GM23338 (cell line): ENCODE measurements at regions not wholly inside any gene's neighbourhood (a gene's known extent, or its start where the extent isn't known, plus 50 kb on each side); places are given as distances from the start of the nearest gene placed in this dataset.
"Not testable (repeated sequence)": the region's sequence is repeated elsewhere in the genome, so short reads cannot be mapped to it uniquely, and the experiment has no call there.

Experiments
- ATAC-seq: fragments of 200-7000 bp; cut with Tn5 transposase; 3 replicates; pipeline ENCODE4 v1.9.1; 2020
- DNase-seq: peaks from one replicate; pipeline ENCODE4 v3.0.0-alpha.2; 2015; ENCODE audit warnings: low spot score
- H2AFZ ChIP-seq: fragments of 200-600 bp; sonication (generic); 2 replicates; pipeline ENCODE4 v1.8.0; 2016; ENCODE audit warnings: antibody characterized with exemption, mild to moderate bottlenecking, moderate library complexity
- H3F3A ChIP-seq: fragments of 200-600 bp; sonication (generic); replicated peaks from 2 replicates; pipeline ENCODE4 v1.8.0; 2017; ENCODE audit warnings: antibody characterized with exemption, mixed run types, low read depth
- H3K27ac ChIP-seq: fragments of 200-600 bp; sonication (generic); 2 replicates; pipeline ENCODE4 v1.6.1; 2016; ENCODE audit warnings: low read depth
- H3K27me3 ChIP-seq: fragments of 200-600 bp; sonication (generic); 2 replicates; pipeline ENCODE4 v1.8.0; 2016; ENCODE audit warnings: mild to moderate bottlenecking, mixed run types, moderate library complexity; ENCODE audit not compliant: insufficient read depth
- H3K36me3 ChIP-seq: fragments of 200-600 bp; sonication (generic); 2 replicates; pipeline ENCODE4 v1.8.0; 2016; ENCODE audit warnings: mild to moderate bottlenecking; ENCODE audit not compliant: insufficient read depth
- H3K4me1 ChIP-seq: fragments of 200-600 bp; sonication (generic); 2 replicates; pipeline ENCODE4 v1.8.0; 2016; ENCODE audit warnings: mild to moderate bottlenecking, moderate library complexity; ENCODE audit not compliant: insufficient read depth
- H3K4me2 ChIP-seq: fragments of 200-600 bp; sonication (generic); 2 replicates; pipeline ENCODE4 v1.7.1; 2017; ENCODE audit warnings: mixed run types
- H3K4me3 ChIP-seq: fragments of 200-600 bp; sonication (generic); 2 replicates; pipeline ENCODE4 v1.6.1; 2016; ENCODE audit warnings: mixed run types
- H3K79me2 ChIP-seq: fragments of 200-600 bp; sonication (generic); replicated peaks from 2 replicates; pipeline ENCODE4 v1.8.0; 2017; ENCODE audit warnings: mild to moderate bottlenecking; ENCODE audit not compliant: insufficient read depth
- H3K9me2 ChIP-seq: fragments of 200-600 bp; sonication (generic); 2 replicates; pipeline ENCODE4 v1.8.0; 2017; ENCODE audit not compliant: insufficient read depth
- H4K20me1 ChIP-seq: fragments of 200-600 bp; sonication (generic); replicated peaks from 2 replicates; pipeline ENCODE4 v1.8.0; 2017; ENCODE audit warnings: mild to moderate bottlenecking; ENCODE audit not compliant: insufficient read depth
- H3K27ac Mint-ChIP-seq: 2 replicates; pipeline ENCODE4 v1.8.0; 2020; ENCODE audit warnings: inconsistent platforms, mild to moderate bottlenecking, moderate library complexity, mixed read lengths
- H3K27me3 Mint-ChIP-seq: 3 replicates; pipeline ENCODE4 v1.8.0; 2022; ENCODE audit warnings: low read depth, mild to moderate bottlenecking, moderate library complexity, mixed read lengths, inconsistent platforms; ENCODE audit not compliant: insufficient read depth, poor library complexity
- H3K36me3 Mint-ChIP-seq: 3 replicates; pipeline ENCODE4 v1.8.0; 2021; ENCODE audit warnings: low read depth, mild to moderate bottlenecking, inconsistent platforms, moderate library complexity, mixed read lengths
- H3K4me1 Mint-ChIP-seq: 3 replicates; pipeline ENCODE4 v1.8.0; 2020; ENCODE audit warnings: mild to moderate bottlenecking, inconsistent platforms, mixed read lengths
- H3K4me3 Mint-ChIP-seq: 3 replicates; pipeline ENCODE4 v1.8.0; 2021; ENCODE audit warnings: moderate library complexity, mild to moderate bottlenecking, inconsistent platforms, mixed read lengths
- H3K9me3 Mint-ChIP-seq: 3 replicates; pipeline ENCODE4 v1.8.0; 2020; ENCODE audit warnings: moderate library complexity, mild to moderate bottlenecking, inconsistent platforms, mixed read lengths
- CREB1 ChIP-seq: fragments of 250-450 bp; sonication (Bioruptor Pico); IDR thresholded peaks from 2 replicates; pipeline ENCODE4 v1.5.0; 2020; ENCODE audit warnings: low read depth, mild to moderate bottlenecking, moderate library complexity
- STAT1 ChIP-seq: IDR thresholded peaks from one replicate; pipeline ENCODE4 v1.6.1; 2016; ENCODE audit warnings: antibody characterized with exemption; ENCODE audit not compliant: unreplicated experiment
- ZNF114 ChIP-seq: fragments of 250-450 bp; sonication (Bioruptor Pico); IDR thresholded peaks from 2 replicates; pipeline ENCODE4 v1.5.0; 2020; ENCODE audit warnings: mild to moderate bottlenecking, moderate library complexity
- TF ChIP-seq, protein P1 (sequence below): fragments of 250-450 bp; sonication (Bioruptor Pico); IDR thresholded peaks from 2 replicates; pipeline ENCODE4 v1.5.0; 2020; ENCODE audit warnings: mild to moderate bottlenecking, moderate library complexity

DNA sequence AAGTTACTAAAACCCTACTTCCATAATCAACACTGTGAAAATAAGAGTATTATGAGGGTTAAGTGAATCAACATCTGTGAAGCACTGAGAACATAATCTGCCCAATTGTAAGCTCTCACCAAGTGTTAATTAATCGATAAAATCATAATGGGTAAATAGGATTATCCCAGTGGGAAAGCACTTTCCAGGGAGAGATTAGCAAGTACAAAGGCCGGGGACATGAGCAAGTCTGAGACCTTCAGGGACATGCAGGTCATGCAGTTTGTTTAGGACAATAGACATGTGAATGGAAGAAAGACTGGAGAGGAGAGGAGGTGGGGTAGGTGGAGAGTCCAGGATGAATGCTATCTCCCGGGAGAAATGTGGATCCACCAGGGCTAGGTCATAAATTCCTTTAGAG lies 57.8 kb upstream of the FIBIN start:
- Histone ChIP-seq H3K4me1 (no peaks in the 10 kb centered on the region), H3K36me3 (no peaks in the 10 kb centered on the region), H3K4me2 (no peak overlapping the region), H3K9me2 (peaks cover 16% of the 10 kb centered on the region), H3K79me2 (no peaks in the 10 kb centered on the region), H3F3A (no peaks in the 10 kb centered on the region), H3K27ac (no peak overlapping the region), H3K27me3 (no peaks in the 10 kb centered on the region), H4K20me1 (no peaks in the 10 kb centered on the region), H3K4me3 (no peak overlapping the region), H2AFZ (no peak overlapping the region)
- Mint-ChIP-seq H3K27me3 (peaks cover 2% of the 10 kb centered on the region), H3K4me1 (peaks cover 7% of the 10 kb centered on the region; the same call in 2 of the 3 replicates), H3K27ac (no peak overlapping the region), H3K36me3 (0 out of 3 replicates have a peak, but pooled peaks cover 3% of the 10 kb centered on the region), H3K9me3 (no peaks in the 10 kb centered on the region), H3K4me3 (no peak overlapping the region)
- no peak for TF ChIP-seq ZNF114 (CRISPR knock-in tag)
- TF ChIP-seq STAT1, result no peak
- TF ChIP-seq, protein P1, sequence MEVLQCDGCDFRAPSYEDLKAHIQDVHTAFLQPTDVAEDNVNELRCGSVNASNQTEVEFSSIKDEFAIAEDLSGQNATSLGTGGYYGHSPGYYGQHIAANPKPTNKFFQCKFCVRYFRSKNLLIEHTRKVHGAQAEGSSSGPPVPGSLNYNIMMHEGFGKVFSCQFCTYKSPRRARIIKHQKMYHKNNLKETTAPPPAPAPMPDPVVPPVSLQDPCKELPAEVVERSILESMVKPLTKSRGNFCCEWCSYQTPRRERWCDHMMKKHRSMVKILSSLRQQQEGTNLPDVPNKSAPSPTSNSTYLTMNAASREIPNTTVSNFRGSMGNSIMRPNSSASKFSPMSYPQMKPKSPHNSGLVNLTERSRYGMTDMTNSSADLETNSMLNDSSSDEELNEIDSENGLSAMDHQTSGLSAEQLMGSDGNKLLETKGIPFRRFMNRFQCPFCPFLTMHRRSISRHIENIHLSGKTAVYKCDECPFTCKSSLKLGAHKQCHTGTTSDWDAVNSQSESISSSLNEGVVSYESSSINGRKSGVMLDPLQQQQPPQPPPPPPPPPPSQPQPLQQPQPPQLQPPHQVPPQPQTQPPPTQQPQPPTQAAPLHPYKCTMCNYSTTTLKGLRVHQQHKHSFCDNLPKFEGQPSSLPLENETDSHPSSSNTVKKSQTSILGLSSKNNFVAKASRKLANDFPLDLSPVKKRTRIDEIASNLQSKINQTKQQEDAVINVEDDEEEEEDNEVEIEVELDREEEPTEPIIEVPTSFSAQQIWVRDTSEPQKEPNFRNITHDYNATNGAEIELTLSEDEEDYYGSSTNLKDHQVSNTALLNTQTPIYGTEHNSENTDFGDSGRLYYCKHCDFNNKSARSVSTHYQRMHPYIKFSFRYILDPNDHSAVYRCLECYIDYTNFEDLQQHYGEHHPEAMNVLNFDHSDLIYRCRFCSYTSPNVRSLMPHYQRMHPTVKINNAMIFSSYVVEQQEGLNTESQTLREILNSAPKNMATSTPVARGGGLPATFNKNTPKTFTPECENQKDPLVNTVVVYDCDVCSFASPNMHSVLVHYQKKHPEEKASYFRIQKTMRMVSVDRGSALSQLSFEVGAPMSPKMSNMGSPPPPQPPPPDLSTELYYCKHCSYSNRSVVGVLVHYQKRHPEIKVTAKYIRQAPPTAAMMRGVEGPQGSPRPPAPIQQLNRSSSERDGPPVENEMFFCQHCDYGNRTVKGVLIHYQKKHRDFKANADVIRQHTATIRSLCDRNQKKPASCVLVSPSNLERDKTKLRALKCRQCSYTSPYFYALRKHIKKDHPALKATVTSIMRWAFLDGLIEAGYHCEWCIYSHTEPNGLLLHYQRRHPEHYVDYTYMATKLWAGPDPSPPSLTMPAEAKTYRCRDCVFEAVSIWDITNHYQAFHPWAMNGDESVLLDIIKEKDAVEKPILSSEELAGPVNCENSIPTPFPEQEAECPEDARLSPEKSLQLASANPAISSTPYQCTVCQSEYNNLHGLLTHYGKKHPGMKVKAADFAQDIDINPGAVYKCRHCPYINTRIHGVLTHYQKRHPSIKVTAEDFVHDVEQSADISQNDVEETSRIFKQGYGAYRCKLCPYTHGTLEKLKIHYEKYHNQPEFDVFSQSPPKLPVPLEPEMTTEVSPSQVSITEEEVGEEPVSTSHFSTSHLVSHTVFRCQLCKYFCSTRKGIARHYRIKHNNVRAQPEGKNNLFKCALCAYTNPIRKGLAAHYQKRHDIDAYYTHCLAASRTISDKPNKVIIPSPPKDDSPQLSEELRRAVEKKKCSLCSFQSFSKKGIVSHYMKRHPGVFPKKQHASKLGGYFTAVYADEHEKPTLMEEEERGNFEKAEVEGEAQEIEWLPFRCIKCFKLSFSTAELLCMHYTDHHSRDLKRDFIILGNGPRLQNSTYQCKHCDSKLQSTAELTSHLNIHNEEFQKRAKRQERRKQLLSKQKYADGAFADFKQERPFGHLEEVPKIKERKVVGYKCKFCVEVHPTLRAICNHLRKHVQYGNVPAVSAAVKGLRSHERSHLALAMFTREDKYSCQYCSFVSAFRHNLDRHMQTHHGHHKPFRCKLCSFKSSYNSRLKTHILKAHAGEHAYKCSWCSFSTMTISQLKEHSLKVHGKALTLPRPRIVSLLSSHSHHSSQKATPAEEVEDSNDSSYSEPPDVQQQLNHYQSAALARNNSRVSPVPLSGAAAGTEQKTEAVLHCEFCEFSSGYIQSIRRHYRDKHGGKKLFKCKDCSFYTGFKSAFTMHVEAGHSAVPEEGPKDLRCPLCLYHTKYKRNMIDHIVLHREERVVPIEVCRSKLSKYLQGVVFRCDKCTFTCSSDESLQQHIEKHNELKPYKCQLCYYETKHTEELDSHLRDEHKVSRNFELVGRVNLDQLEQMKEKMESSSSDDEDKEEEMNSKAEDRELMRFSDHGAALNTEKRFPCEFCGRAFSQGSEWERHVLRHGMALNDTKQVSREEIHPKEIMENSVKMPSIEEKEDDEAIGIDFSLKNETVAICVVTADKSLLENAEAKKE, result 0 out of 2 replicates have a peak, but pooled peaks have one; percentile 12
- ATAC-seq (no peak), DNase-seq (no peak)

DNA sequence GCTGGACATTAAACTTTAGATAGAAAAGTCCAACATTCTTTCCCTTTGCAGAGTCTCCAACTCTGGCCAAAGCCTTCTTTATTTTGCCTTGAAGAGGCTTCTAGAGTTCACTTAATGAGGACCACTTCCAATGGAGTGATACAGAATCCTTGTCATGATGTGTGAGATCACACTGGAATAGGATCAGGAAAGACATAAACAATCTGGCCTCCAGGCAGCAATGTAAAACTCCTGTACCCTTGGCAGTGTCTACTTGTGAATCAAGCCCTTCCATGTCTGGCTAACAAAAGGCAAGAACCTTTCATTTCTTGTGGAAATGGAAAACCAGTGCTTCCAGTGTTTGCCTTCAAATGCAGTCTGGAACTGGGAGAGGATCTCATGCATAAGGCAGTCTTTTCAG lies 56.5 kb upstream of the FIBIN start:
- DNase-seq (no peak), ATAC-seq (no peak)
- H3K4me3 ChIP-seq, result no peak overlapping the region
- no peaks in the 10 kb centered on the region for H3K79me2 ChIP-seq
- Mint-ChIP-seq H3K9me3 (no peaks in the 10 kb centered on the region), H3K27ac (no peak overlapping the region; the same call in 1 of the 2 replicates), H3K27me3 (peaks cover 2% of the 10 kb centered on the region), H3K4me1 (peaks cover 5% of the 10 kb centered on the region; the same call in 2 of the 3 replicates), H3K4me3 (no peak overlapping the region), H3K36me3 (0 out of 3 replicates have a peak, but pooled peaks cover 3% of the 10 kb centered on the region)
- H3K27ac ChIP-seq, result no peak overlapping the region
- H4K20me1 ChIP-seq, result no peaks in the 10 kb centered on the region
- no peak overlapping the region for H2AFZ ChIP-seq
- no peaks in the 10 kb centered on the region for H3K4me1 ChIP-seq
- H3F3A ChIP-seq, result no peaks in the 10 kb centered on the region
- peaks cover 20% of the 10 kb centered on the region for H3K9me2 ChIP-seq
- no peak overlapping the region for H3K4me2 ChIP-seq
- H3K36me3 ChIP-seq, result no peaks in the 10 kb centered on the region
- H3K27me3 ChIP-seq, result no peaks in the 10 kb centered on the region
- TF ChIP-seq STAT1, result no peak
- no peak for TF ChIP-seq CREB1 (CRISPR knock-in tag)

DNA sequence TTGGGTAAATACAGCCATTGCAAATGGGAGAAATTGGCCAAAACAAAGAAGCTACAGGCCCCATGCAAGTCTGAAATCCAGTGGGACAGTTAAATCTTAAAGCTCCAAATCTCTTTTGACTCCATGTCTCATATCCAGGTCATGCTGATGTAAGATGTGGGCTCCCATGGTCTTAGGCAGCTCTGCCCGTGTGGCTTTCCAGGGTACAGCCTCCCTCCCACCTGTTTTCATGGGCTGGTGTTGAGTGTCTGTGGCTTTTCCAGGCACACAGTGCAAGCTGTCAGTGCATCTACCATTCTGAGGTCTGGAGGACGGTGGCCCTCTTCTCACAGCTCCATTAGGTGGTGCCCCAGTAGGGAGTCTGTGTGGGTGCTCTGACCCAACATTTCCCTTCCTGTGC lies 53.4 kb upstream of the FIBIN start:
- H2AFZ ChIP-seq, result not testable (repeated sequence)

More for the DNA sequence above, 53.4 kb upstream of the FIBIN start:
- H3K79me2 ChIP-seq, H3K4me3 ChIP-seq, H3K4me3 Mint-ChIP-seq, H4K20me1 ChIP-seq, ATAC-seq, H3F3A ChIP-seq, H3K4me1 Mint-ChIP-seq, H3K27ac Mint-ChIP-seq, H3K4me2 ChIP-seq, H3K36me3 ChIP-seq, H3K27me3 Mint-ChIP-seq, H3K9me3 Mint-ChIP-seq, H3K27me3 ChIP-seq, DNase-seq, H3K36me3 Mint-ChIP-seq, H3K27ac ChIP-seq, H3K4me1 ChIP-seq: not testable (repeated sequence)
- peaks cover 14% of the 10 kb centered on the region for H3K9me2 ChIP-seq
